Neural progenitor cell (in vitro differentiated cells): ENCODE measurements at regions not wholly inside any gene's neighbourhood (a gene's known extent, or its start where the extent isn't known, plus 50 kb on each side); places are given as distances from the start of the nearest gene placed in this dataset.

ENCODE experiments used
- DNase-seq: peaks from one replicate; pipeline ENCODE4 v3.0.0-alpha.2; 2016; ENCODE audit warnings: low spot score
- H2AFZ ChIP-seq: fragments of 200-600 bp; sonication (generic); replicated peaks from 2 replicates; pipeline ENCODE4 v1.6.1; 2016; ENCODE audit warnings: antibody characterized with exemption
- H3F3A ChIP-seq: fragments of 200-600 bp; sonication (generic); 2 replicates; pipeline ENCODE4 v1.6.1; 2016; ENCODE audit warnings: antibody characterized with exemption, low read depth
- H3K27ac ChIP-seq: fragments of 200-600 bp; sonication (generic); 2 replicates; pipeline ENCODE4 v1.5.1; 2016; ENCODE audit warnings: mild to moderate bottlenecking
- H3K27me3 ChIP-seq: fragments of 200-600 bp; sonication (generic); 2 replicates; pipeline ENCODE4 v1.6.1; 2016; ENCODE audit warnings: mild to moderate bottlenecking, moderate library complexity
- H3K36me3 ChIP-seq: fragments of 200-600 bp; sonication (generic); 2 replicates; pipeline ENCODE4 v1.5.1; 2016
- H3K4me1 ChIP-seq: fragments of 200-600 bp; sonication (generic); 2 replicates; pipeline ENCODE4 v1.6.1; 2016; ENCODE audit warnings: mixed run types
- H3K4me2 ChIP-seq: fragments of 200-600 bp; sonication (generic); 2 replicates; pipeline ENCODE4 v1.6.1; 2016
- H3K4me3 ChIP-seq: fragments of 200-600 bp; sonication (generic); 2 replicates; pipeline ENCODE4 v1.5.1; 2016
- H3K79me2 ChIP-seq: fragments of 200-600 bp; sonication (generic); 2 replicates; pipeline ENCODE4 v1.6.1; 2016; ENCODE audit warnings: low read depth
- H3K9ac ChIP-seq: fragments of 200-600 bp; sonication (generic); 2 replicates; pipeline ENCODE4 v1.6.1; 2016
- H3K9me3 ChIP-seq: fragments of 200-600 bp; sonication (generic); 2 replicates; pipeline ENCODE4 v1.5.1; 2016; ENCODE audit warnings: low read depth
- H4K20me1 ChIP-seq: fragments of 200-600 bp; sonication (generic); 2 replicates; pipeline ENCODE4 v1.6.1; 2016; ENCODE audit warnings: low read depth
- H3K27ac Mint-ChIP-seq: 3 replicates; pipeline ENCODE4 v1.8.0; 2021; ENCODE audit warnings: mixed read lengths
- H3K27me3 Mint-ChIP-seq: 2 replicates; pipeline ENCODE4 v1.8.0; 2022; ENCODE audit warnings: low read depth, mild to moderate bottlenecking, inconsistent platforms, moderate library complexity, mixed read lengths; ENCODE audit not compliant: insufficient read depth
- H3K36me3 Mint-ChIP-seq: 3 replicates; pipeline ENCODE4 v1.8.0; 2021; ENCODE audit warnings: mixed read lengths
- H3K4me1 Mint-ChIP-seq: 3 replicates; pipeline ENCODE4 v1.8.0; 2021; ENCODE audit warnings: mixed read lengths
- H3K4me3 Mint-ChIP-seq: 3 replicates; pipeline ENCODE4 v1.8.0; 2021; ENCODE audit warnings: mild to moderate bottlenecking, moderate library complexity, mixed read lengths
- H3K9me3 Mint-ChIP-seq: 3 replicates; pipeline ENCODE4 v1.8.0; 2020; ENCODE audit warnings: mixed read lengths
- EZH2 ChIP-seq: fragments of 200-600 bp; sonication (generic); IDR thresholded peaks from 2 replicates; pipeline ENCODE4 v1.6.1; 2017; ENCODE audit warnings: antibody characterized with exemption, mild to moderate bottlenecking, moderate library complexity
- EZH2phosphoT487 ChIP-seq: fragments of 200-600 bp; sonication (generic); IDR thresholded peaks from 2 replicates; pipeline ENCODE4 v1.6.1; 2017; ENCODE audit warnings: antibody characterized with exemption
- TF ChIP-seq, protein P1 (sequence below): fragments of 200-600 bp; sonication (generic); IDR thresholded peaks from 2 replicates; pipeline ENCODE4 v1.5.1; 2017; ENCODE audit warnings: antibody characterized with exemption, mild to moderate bottlenecking

DNA sequence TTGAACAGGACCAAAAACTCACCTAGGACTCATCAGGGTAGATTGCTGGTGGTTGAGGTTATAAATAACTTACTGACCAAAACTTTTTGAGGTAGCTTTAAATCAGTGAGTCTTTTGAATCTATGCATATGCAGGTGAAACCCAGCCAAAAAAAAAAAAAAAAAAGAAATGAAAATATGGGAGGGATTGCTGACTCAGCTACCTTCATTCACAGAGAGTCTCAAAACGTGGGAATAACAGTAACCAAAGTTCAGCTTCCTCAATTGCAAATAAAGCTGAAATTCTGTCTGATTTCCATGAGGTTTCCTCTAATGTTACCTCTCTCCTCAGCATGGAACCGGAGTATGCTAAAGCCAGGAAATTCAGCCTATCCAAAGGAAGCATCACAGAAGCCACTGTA is 95.2 kb upstream of the SEMA6D start:
- Histone ChIP-seq H3K36me3 (no peaks in the 10 kb centered on the region), H2AFZ (no peak overlapping the region), H3K9ac (no peak overlapping the region), H3K9me3 (no peaks in the 10 kb centered on the region), H3F3A (peaks cover 21% of the 10 kb centered on the region), H3K79me2 (no peaks in the 10 kb centered on the region), H3K27me3 (no peaks in the 10 kb centered on the region), H3K4me1 (peaks cover 26% of the 10 kb centered on the region), H3K4me3 (no peak overlapping the region), H3K4me2 (no peak overlapping the region), H4K20me1 (no peaks in the 10 kb centered on the region), H3K27ac (no peak overlapping the region)
- Mint-ChIP-seq H3K4me3 (no peak overlapping the region), H3K4me1 (peaks cover 46% of the 10 kb centered on the region), H3K36me3 (no peaks in the 10 kb centered on the region), H3K27me3 (no peaks in the 10 kb centered on the region), H3K9me3 (no peaks in the 10 kb centered on the region), H3K27ac (no peak overlapping the region)
- TF ChIP-seq EZH2 (no peak), EZH2phosphoT487 (no peak)
- TF ChIP-seq, protein P1, sequence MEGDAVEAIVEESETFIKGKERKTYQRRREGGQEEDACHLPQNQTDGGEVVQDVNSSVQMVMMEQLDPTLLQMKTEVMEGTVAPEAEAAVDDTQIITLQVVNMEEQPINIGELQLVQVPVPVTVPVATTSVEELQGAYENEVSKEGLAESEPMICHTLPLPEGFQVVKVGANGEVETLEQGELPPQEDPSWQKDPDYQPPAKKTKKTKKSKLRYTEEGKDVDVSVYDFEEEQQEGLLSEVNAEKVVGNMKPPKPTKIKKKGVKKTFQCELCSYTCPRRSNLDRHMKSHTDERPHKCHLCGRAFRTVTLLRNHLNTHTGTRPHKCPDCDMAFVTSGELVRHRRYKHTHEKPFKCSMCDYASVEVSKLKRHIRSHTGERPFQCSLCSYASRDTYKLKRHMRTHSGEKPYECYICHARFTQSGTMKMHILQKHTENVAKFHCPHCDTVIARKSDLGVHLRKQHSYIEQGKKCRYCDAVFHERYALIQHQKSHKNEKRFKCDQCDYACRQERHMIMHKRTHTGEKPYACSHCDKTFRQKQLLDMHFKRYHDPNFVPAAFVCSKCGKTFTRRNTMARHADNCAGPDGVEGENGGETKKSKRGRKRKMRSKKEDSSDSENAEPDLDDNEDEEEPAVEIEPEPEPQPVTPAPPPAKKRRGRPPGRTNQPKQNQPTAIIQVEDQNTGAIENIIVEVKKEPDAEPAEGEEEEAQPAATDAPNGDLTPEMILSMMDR, result no peak
- no peak for DNase-seq

DNA sequence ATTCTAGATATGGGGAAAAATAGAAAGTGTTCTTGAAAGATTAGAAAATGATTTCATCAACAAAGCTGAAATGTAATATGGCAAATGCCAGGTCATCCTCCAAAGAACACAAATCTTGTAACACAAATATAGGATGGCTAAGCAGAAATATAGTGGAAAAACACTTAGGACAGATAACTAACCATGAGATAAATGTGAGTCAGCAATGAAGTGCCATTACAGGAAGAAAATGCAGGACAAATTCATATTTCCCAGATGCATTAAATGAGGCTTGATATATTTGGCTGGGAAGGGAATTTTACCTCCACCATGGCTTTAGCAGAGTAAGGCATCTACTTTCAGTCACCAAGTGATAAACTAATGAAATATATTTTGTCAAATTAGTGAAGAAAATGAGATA is 92.8 kb upstream of the SEMA6D start:
- no peaks in the 10 kb centered on the region for H3K36me3 Mint-ChIP-seq
- Histone ChIP-seq H3F3A (no peaks in the 10 kb centered on the region), H3K27ac (no peak overlapping the region), H3K4me1 (peaks cover 3% of the 10 kb centered on the region), H3K4me3 (no peak overlapping the region), H3K27me3 (no peaks in the 10 kb centered on the region), H3K36me3 (no peaks in the 10 kb centered on the region), H3K4me2 (no peak overlapping the region), H3K9ac (no peak overlapping the region), H2AFZ (no peak overlapping the region), H4K20me1 (no peaks in the 10 kb centered on the region), H3K9me3 (no peaks in the 10 kb centered on the region), H3K79me2 (no peaks in the 10 kb centered on the region)
- TF ChIP-seq EZH2 (no peak), EZH2phosphoT487 (no peak)
- TF ChIP-seq, protein P1, result no peak
- H3K4me3 Mint-ChIP-seq, result no peak overlapping the region
- peaks cover 23% of the 10 kb centered on the region for H3K4me1 Mint-ChIP-seq
- H3K27ac Mint-ChIP-seq, result no peak overlapping the region
- H3K9me3 Mint-ChIP-seq, result peaks cover under 1% of the 10 kb centered on the region
- peaks cover under 1% of the 10 kb centered on the region for H3K27me3 Mint-ChIP-seq
- no peak for DNase-seq

DNA sequence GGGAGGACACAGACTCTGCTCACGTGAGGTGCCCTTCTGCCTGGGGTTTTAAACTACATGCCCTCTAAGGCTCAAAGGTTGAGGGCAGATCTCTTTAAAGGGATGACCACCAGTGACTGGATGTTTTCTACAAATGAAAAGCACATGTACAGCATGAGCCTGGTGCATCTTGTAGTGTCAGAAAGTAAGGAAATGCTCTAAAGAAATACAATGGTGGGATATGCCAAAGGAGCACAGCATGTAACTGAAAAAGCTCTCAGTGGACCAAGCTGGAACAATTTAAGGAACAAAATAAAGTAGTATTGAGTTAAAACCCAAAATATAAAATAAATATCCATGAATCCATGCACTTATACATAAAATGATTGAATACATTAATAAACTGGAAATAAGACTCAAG is 78.3 kb upstream of the SEMA6D start:
- Histone ChIP-seq H3K9ac (no peak overlapping the region), H3K27me3 (no peaks in the 10 kb centered on the region), H3K9me3 (no peaks in the 10 kb centered on the region), H4K20me1 (no peaks in the 10 kb centered on the region), H3K79me2 (no peaks in the 10 kb centered on the region), H3K4me2 (no peak overlapping the region), H3K27ac (no peak overlapping the region), H2AFZ (peak overlapping the region; percentile 45), H3K36me3 (no peaks in the 10 kb centered on the region), H3K4me3 (no peak overlapping the region), H3K4me1 (peaks cover 8% of the 10 kb centered on the region), H3F3A (no peaks in the 10 kb centered on the region)
- TF ChIP-seq EZH2phosphoT487 (no peak), EZH2 (no peak)
- TF ChIP-seq, protein P1, result no peak
- Mint-ChIP-seq H3K4me3 (no peak overlapping the region), H3K9me3 (peaks cover 1% of the 10 kb centered on the region), H3K27ac (no peak overlapping the region), H3K4me1 (peaks cover 11% of the 10 kb centered on the region), H3K36me3 (no peaks in the 10 kb centered on the region), H3K27me3 (peaks cover 9% of the 10 kb centered on the region)
- DNase-seq, result no peak

DNA sequence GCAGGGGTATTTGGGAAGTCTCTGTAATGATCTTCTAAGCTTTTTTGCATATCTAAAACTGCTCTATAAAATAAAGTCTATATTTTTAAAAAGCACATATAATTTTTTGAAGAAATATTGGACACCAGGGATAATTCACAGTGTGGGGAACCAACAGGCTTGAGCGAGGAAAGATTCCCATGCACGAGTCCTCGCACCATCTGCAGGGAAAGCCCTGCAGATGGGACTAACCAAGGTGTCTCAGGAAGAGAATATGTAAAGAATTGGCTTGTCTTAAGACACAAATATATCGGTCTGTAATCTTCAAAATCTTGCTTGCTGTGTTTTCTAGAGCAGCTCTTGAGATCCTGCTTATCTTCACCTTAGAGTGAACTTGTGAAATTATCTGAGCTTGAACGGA is 77.2 kb upstream of the SEMA6D start:
- Histone ChIP-seq H3K9ac (no peak overlapping the region), H3K36me3 (no peaks in the 10 kb centered on the region), H3K27me3 (no peaks in the 10 kb centered on the region), H3K27ac (no peak overlapping the region), H2AFZ (no peak overlapping the region), H3K79me2 (no peaks in the 10 kb centered on the region), H4K20me1 (no peaks in the 10 kb centered on the region), H3K4me2 (no peak overlapping the region), H3K4me3 (no peak overlapping the region), H3K9me3 (no peaks in the 10 kb centered on the region), H3F3A (no peaks in the 10 kb centered on the region), H3K4me1 (peaks cover 8% of the 10 kb centered on the region)
- Mint-ChIP-seq H3K27ac (no peak overlapping the region), H3K9me3 (no peaks in the 10 kb centered on the region), H3K36me3 (no peaks in the 10 kb centered on the region), H3K27me3 (peaks cover 11% of the 10 kb centered on the region), H3K4me3 (no peak overlapping the region), H3K4me1 (peaks cover 19% of the 10 kb centered on the region)
- no peak for DNase-seq
- TF ChIP-seq EZH2, result no peak
- TF ChIP-seq, protein P1, result no peak
